Right renal cortex interstitium (tissue), 3 donors: ENCODE measurements at regions not wholly inside any gene's neighbourhood (a gene's known extent, or its start where the extent isn't known, plus 50 kb on each side); places are given as distances from the start of the nearest gene placed in this dataset.

ENCODE experiments used
- DNase-seq, 3 donors: peaks; one replicate each; pipeline ENCODE4 v3.0.0-alpha.2; 2013; ENCODE audit warnings: low read depth in 3 of 3, low spot score in 2 of 3

- no peak for DNase-seq
These were observed 170.4 kb downstream of the KCNE4 start for GRCh38 chr2:223222397-223222796.

DNA sequence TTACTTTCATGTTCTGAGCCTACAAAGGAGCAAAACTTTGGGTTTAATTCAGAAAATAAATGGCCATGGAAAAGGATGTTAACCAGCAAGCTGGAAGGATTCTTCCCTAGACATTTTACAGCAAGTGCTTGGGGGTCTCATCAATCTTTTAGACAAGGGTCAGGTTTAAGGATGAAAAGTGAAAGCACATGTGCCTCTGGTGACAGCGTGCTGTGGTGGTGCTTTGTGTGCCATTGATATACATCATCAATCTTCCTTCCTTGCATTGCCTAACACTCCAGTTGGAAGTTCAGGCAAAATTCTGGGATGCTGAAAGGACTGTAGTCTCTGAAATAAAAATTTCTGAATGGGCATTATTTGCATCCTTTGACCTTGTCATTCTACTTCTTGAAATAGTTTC is 171.2 kb downstream of the KCNE4 start:
- no peak for DNase-seq

GRCh38 chr2:223225266-223225665 is 173.3 kb downstream of the KCNE4 start:
- no peak for DNase-seq

- no peak for DNase-seq
These were observed 174.3 kb downstream of the KCNE4 start for GRCh38 chr2:223226264-223226663.

- DNase-seq, result no peak
These were observed 175.3 kb downstream of the KCNE4 start for GRCh38 chr2:223227338-223227737.

DNA sequence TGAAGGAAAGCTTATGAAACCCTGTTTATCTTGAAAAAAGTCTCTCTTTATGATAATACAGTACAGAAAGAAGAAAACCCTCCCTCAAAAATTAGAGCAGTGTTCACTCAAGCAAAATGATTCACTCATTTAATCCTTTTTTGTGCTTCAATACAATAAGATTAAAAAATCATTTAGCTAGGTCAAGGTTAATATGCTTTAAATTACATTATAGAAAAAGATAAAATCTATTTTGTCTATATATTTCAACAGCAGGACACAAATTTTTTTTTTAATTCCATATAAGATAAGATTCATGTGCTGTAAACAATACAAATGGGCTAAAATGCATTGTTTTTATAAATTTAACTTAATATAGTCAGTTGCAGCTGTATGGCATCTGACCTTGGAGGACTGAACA is 176.9 kb downstream of the KCNE4 start:
- DNase-seq, result no peak

DNA sequence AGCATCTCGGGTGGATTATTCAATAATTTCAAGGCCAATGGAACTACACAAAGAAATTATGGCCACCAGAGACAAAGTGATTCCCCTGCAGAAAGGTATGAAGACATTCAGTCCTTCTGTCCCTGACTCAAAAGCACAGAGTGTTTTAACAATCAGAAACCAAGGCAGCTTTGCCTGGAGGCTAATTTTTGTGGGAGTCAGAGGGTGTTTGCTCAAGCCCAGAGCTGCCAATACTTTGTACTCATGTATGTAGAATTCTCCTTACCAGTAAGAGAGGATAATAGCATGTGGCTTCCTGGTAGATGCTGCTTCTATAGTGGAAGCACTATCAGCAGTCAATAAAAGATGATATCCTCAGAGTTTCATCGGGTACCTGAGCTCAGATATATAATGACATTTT is 178.4 kb downstream of the KCNE4 start:
- no peak for DNase-seq

GRCh38 chr2:223232285-223232684 is 180.3 kb downstream of the KCNE4 start:
- DNase-seq, result no peak

DNA sequence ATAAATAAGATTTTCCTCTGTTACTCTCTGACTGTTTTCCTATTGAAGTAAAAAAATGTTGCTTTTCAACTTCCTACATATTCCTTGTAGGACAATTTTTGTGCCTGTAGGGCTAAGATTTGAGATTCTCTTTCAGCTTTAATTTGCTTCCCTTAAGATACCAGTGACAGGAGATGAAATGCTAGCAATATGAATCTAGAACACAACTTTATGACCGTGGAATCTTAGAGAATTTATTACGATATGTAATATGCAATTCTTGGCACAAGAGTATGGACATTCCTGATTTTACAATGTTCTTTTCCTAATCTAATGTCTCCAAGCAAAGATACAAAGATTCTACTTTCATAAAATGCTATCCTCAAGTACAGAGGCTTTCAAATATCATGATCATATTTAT is 180.9 kb downstream of the KCNE4 start:
- no peak for DNase-seq

DNA sequence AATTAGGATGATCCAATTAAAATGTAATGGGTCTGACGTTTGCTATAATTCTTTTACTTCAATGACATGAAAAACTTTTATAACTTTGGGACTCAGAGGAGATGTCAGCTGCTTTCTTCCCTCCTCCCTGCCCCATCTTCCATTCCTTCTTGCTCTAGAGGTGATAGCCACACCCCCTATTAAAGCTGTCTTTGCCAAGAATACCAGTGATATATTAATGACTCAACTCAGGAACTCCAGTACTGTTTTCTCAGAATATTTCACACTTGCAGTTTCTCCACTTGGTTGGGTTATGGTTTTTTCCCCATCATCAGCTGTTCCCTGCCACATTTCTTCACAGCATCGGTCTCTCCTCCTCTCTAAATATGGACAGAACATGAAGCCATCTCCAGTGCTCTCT is 184.0 kb downstream of the KCNE4 start:
- no peak for DNase-seq

DNA sequence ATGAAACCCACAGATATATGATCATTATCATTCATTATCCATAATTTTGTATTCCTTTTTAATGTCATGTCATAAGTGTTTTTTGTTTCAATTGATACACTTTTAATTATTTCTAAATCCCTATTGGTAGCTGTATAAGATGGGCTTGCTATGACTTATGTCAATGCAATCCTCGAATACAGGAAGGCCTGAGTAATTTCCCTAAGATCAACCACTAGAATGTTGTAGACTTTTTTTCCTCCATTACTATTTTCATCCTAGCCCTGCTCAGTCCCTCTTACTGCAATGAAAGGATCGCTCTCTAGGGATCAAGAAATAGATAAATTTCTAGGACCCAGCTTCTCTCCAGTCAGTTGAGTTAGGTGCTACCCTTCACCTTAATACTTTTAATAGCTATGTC is 186.3 kb downstream of the KCNE4 start:
- no peak for DNase-seq

GRCh38 chr2:223243233-223243632 is 191.2 kb downstream of the KCNE4 start:
- no peak for DNase-seq

DNA sequence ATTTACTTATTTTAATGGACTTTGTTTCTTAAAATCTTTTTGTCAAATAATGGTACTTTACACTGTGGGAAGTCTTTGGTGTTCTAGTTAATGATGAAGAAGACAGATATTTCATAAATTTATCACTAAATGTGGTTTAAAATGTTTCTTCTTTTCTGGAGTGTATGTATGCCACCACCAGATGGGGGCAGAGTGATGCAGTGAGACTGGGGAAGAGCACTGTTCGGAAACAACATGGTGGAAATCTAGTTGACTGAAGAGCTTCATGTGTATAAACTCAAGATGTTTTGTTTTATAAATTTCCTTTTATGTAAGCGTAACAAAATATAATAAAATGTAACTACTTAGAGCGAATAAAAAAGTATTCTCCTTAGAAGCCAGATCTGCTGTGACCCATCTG is 195.1 kb downstream of the KCNE4 start:
- DNase-seq, result no peak

GRCh38 chr2:223251656-223252229 is 199.8 kb downstream of the KCNE4 start:
- no peak for DNase-seq

DNA sequence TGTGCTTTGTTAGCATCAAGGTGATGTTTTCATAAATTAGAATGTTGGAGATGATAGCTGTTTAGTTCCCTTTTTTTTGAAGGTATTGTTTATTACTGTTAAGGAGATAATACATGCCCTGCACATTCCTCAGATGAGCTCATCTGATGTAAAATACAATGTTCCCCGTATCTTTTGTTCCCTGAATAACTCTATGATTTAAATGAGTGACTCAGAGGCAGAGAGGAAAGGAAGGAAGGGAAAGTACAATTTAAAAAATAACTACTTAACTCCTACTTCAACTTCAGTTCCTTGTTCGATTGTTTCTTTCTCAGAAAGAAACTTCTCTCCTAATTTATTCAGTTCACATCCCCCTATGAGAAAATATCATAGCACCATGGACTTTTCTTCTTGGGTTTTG is 208.7 kb downstream of the KCNE4 start:
- no peak for DNase-seq

DNA sequence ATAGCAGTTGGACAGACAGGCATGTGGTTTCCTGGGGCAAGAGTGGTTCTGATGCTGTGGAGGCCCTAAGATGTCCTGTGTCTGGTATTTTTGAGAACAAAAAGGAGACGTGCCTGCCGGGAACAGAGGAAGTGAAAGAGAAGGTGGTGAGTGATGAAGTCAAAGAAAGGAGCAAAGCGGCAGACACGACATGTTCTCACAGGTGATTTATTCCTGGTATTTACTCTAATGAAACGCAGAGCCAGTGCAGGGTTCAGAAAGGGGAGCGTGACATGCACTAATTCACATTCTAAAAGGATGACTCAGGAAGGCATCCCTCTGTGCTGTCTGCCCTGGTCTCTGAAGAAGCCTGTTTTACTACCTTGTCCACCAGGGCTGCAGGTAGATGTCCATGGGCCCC is 211.0 kb downstream of the KCNE4 start:
- no peak for DNase-seq

DNA sequence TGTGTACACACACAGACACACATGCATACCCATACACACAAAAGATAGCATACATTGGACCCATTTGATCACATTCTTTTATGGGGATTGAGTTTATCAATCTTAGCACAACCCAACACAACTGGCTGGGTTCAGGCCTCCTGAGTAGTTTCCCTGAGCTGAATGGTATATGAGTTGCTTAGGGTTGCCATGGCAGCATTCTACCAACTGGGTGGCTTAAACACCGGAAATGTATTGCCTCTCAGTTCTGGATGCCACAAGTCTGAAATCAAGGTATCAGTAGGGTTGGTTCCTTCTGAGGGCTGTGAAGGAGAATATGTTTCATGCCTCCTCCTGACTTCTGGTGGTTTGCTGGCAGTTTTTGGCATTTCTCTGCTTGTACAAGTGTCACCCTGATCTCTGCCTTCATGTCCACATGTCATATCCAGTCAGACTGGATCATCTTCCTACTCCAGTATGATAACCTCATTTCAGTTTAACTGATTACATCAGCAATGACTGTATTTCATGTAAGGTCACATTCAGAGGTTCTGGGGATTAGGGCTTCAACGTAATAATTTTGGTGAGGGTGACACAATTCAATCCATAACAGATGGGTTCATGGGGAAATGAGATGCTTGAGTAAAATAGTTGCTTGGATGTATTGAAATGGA is 212.7 kb downstream of the KCNE4 start:
- no peak for DNase-seq

DNA sequence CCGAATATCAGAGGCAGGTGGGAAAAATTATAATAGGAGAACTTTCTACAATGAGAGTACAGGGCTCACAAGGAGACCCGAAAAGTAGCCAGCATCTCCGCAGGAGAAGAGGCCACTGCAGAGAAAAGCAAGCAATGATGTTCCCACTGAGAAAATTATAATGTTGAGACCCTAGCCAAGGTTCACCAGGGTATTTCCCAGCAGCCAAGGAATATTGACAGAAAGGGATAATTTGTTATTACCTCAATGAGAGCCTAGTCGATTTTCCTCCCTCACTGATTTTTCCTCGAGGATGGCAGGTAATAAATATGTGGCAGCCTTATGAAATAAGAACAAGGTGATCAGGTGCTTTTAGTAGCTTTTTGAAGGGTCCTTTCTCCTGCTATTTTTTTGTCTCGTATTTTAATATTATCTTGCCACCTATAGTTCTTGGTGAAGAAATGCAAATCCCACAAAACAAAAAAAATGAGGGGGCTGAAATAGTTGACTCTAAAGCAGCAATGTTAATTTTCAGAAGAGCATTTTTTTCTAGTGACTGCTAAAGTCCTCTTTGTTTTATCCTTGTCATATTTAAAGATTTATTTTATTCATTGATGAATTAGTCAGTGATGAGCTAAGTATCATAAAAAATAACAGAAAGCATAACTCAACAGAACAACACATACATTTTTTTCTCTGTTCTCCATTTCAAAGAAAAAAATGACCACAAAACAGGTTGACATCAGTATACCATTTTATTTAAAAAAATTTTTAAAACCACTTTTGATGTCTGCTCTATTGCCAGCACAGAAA is 215.4 kb downstream of the KCNE4 start:
- DNase-seq, result no peak

DNA sequence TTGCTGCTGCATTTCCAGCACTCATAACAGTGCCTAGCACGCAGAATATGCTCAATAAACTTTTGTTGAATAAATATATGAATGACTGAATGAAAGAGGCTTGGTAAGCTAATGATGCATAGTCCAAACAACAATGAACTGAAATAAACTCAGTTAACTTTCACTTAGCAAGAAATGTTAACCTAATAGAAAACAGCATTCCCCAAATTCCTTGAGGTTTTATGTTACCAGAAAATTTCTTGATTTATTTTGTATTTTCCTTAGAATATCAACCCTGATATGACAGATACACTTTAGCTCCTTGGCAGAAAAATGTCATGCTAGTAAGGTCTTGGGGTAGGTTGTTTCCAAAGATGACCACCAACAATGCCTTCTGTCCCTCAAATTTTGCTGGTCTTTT is 217.4 kb downstream of the KCNE4 start:
- no peak for DNase-seq

- DNase-seq, result no peak
These were observed 218.6 kb downstream of the KCNE4 start for GRCh38 chr2:223270548-223270947.

- no peak for DNase-seq
These were observed 222.0 kb downstream of the KCNE4 start for GRCh38 chr2:223273995-223274394.

- no peak for DNase-seq
These were observed 230.2 kb downstream of the KCNE4 start for GRCh38 chr2:223282221-223282620.
